Spleen (tissue), 11 donors: ENCODE measurements at regions not wholly inside any gene's neighbourhood (a gene's known extent, or its start where the extent isn't known, plus 50 kb on each side); places are given as distances from the start of the nearest gene placed in this dataset.

ENCODE experiments used
- DNase-seq: peaks from one replicate; pipeline ENCODE4 v3.0.0-alpha.2; 2020
- H3K27ac ChIP-seq, 8 donors: fragments of 200-600 bp; sonication (generic) in 7 of 8; 1 replicate in 4 of 8; 2 replicates in 4 of 8; pipeline versions ENCODE4 v1.5.0 to v1.8.0; 2016 to 2021; ENCODE audit warnings: inconsistent platforms in 4 of 8, mild to moderate bottlenecking in 4 of 8, moderate library complexity in 1 of 8
- H3K27me3 ChIP-seq, 7 donors: fragments of 200-600 bp; sonication (generic) in 6 of 7; replicated peaks in 1 of 7; 1 replicate in 4 of 7; 2 replicates in 3 of 7; pipeline versions ENCODE4 v1.5.0 to v1.8.0; 2016 to 2021; ENCODE audit warnings: inconsistent platforms in 3 of 7, mild to moderate bottlenecking in 1 of 7
- H3K36me3 ChIP-seq, 6 donors: fragments of 200-600 bp; sonication (generic) in 5 of 6; 1 replicate in 4 of 6; 2 replicates in 2 of 6; pipeline versions ENCODE4 v1.5.0 to v1.8.0; 2016 to 2021; ENCODE audit warnings: inconsistent platforms in 2 of 6
- H3K4me1 ChIP-seq, 6 donors: fragments of 200-600 bp; sonication (generic) in 5 of 6; 1 replicate in 3 of 6; 2 replicates in 3 of 6; pipeline versions ENCODE4 v1.5.0 to v1.8.0; 2016 to 2021; ENCODE audit warnings: inconsistent platforms in 3 of 6
- H3K4me3 ChIP-seq, 8 donors: fragments of 200-600 bp; sonication (generic) in 7 of 8; 1 replicate in 4 of 8; 2 replicates in 4 of 8; pipeline versions ENCODE4 v1.5.0 to v1.8.0; 2016 to 2021; ENCODE audit warnings: inconsistent platforms in 4 of 8, mild to moderate bottlenecking in 4 of 8, moderate library complexity in 2 of 8
- H3K9me3 ChIP-seq, 8 donors: fragments of 200-600 bp; sonication (generic) in 7 of 8; 1 replicate in 4 of 8; 2 replicates in 4 of 8; pipeline versions ENCODE4 v1.5.0 to v1.8.0; 2016 to 2021; ENCODE audit warnings: inconsistent platforms in 4 of 8
- CTCF ChIP-seq, 11 experiments: fragments of 200-600 bp in 7 of 11; fragments of 450-650 bp in 4 of 11; sonication (generic) in 4 of 11; IDR thresholded peaks in 8 of 11; conservative IDR thresholded peaks in 3 of 11; 1 replicate in 7 of 11; 2 replicates in 4 of 11; pipeline versions ENCODE4 v1.4.0 to v1.8.0; 2016 to 2021; ENCODE audit warnings: antibody characterized with exemption in 11 of 11, inconsistent platforms in 4 of 11, mild to moderate bottlenecking in 1 of 11
- POLR2A ChIP-seq, 3 donors: fragments of 450-650 bp; IDR thresholded peaks; one replicate each; pipeline ENCODE4 v1.5.1; 2017; ENCODE audit warnings: antibody characterized with exemption in 3 of 3, mild to moderate bottlenecking in 1 of 3
- POLR2AphosphoS5 ChIP-seq, 3 donors: sonication (generic); formaldehyde crosslinking; IDR thresholded peaks; one replicate each; pipeline ENCODE4 v1.5.1; 2017; ENCODE audit warnings: antibody characterized with exemption in 3 of 3
- WGBS, 5 donors: extraction: QIAGEN DNeasy Blood & Tissue Kit in 3 of 5; methylation state at CpG; one replicate each; pipeline versions ENCODE4 v1.1.5 to v1.1.7; 2013 to 2018; 5-methylcytosine and 5-hydroxymethylcytosine counted together
- intact Hi-C: fragments of 100-400 bp; cut with DNase I; formaldehyde crosslinking; loops from one replicate; pipeline ENCODE4 v1.15.0; 2023; ENCODE audit warnings: low total_unique reads
- donor health status: healthy with polysubstance abuse.
- donor health status: DM: no; HTN: no; CAD: no; lungs with moderate emphysema.
- donor health status: DM: no; HTN: no; CAD: no.
- donor health status: Bipolar disorder and iron deficiency.
- donor health status: healthy.
- donor health status: DM: no; HTN: no; CAD: no.
- donor health status: DM: yes; HTN: yes; CAD: no.

GRCh38 chr2:204346906-204347305 lies 198.4 kb upstream of the PARD3B start:
- no peak for DNase-seq
- Histone ChIP-seq H3K27me3 (no peaks in the 10 kb centered on the region), H3K4me1 (no peaks in the 10 kb centered on the region), H3K36me3 (no peaks in the 10 kb centered on the region), H3K27ac (no peak overlapping the region), H3K4me3 (no peak overlapping the region), H3K9me3 (peaks cover 0 to 3% (median 0%) of the 10 kb centered on the region in 8 donors)
- intact Hi-C loops = no loop called here
- TF ChIP-seq POLR2A (IDR thresholded peaks at IDR 0.05) = no peak
- WGBS, 5 donors = 84 to 91% (median 87%) methylated on average over 3 of the region's 3 CpGs

- no peak for TF ChIP-seq POLR2A (IDR thresholded peaks at IDR 0.05)
- no peak for TF ChIP-seq POLR2AphosphoS5 (IDR thresholded peaks at IDR 0.05)
- TF ChIP-seq CTCF (IDR thresholded peaks at IDR 0.05 in 8 of 11, conservative IDR thresholded peaks at IDR 0.05 in 3 of 11) = no peak
- no peak overlapping the region for H3K4me3 ChIP-seq
- H3K36me3 ChIP-seq = no peaks in the 10 kb centered on the region
- no peak overlapping the region for H3K27ac ChIP-seq
- peaks cover 0 to 2% (median 0%) of the 10 kb centered on the region in 7 donors for H3K27me3 ChIP-seq
- intact Hi-C loops = no loop called here
- no peak for DNase-seq
- peaks cover 0 to under 1% (median 0%) of the 10 kb centered on the region in 8 donors for H3K9me3 ChIP-seq
- WGBS, 5 donors = 72 to 82% (median 77%) methylated on average over 4 of the region's 4 CpGs
- no peaks in the 10 kb centered on the region for H3K4me1 ChIP-seq
Observed at GRCh38 chr2:204353823-204354222, 191.5 kb upstream of the PARD3B start.

GRCh38 chr2:204354442-204354856 lies 190.8 kb upstream of the PARD3B start:
- no peaks in the 10 kb centered on the region for H3K4me1 ChIP-seq
- DNase-seq = no peak
- 70 to 93% (median 81%) methylated on average over 2 of the region's 2 CpGs for WGBS, 5 donors
- TF ChIP-seq POLR2A (IDR thresholded peaks at IDR 0.05) (no peak), POLR2AphosphoS5 (IDR thresholded peaks at IDR 0.05) (no peak), CTCF (IDR thresholded peaks at IDR 0.05 in 8 of 11, conservative IDR thresholded peaks at IDR 0.05 in 3 of 11) (no peak)
- no peak overlapping the region for H3K27ac ChIP-seq
- no peaks in the 10 kb centered on the region for H3K9me3 ChIP-seq
- intact Hi-C loops = no loop called here
- H3K36me3 ChIP-seq = no peaks in the 10 kb centered on the region
- H3K27me3 ChIP-seq = peaks cover 0 to 2% (median 0%) of the 10 kb centered on the region in 7 donors
- H3K4me3 ChIP-seq = no peak overlapping the region

- Histone ChIP-seq H3K36me3 (no peaks in the 10 kb centered on the region), H3K27me3 (peaks cover 0 to 2% (median 0%) of the 10 kb centered on the region in 7 donors), H3K4me1 (no peaks in the 10 kb centered on the region), H3K27ac (no peak overlapping the region), H3K4me3 (no peak overlapping the region), H3K9me3 (no peaks in the 10 kb centered on the region)
- 62 to 86% (median 75%) methylated on average over 1 of the region's 1 CpG for WGBS, 5 donors
- intact Hi-C loops = no loop called here
- TF ChIP-seq POLR2A (IDR thresholded peaks at IDR 0.05) (no peak), CTCF (IDR thresholded peaks at IDR 0.05 in 8 of 11, conservative IDR thresholded peaks at IDR 0.05 in 3 of 11) (no peak), POLR2AphosphoS5 (IDR thresholded peaks at IDR 0.05) (no peak)
- DNase-seq = no peak
Observed at GRCh38 chr2:204355688-204356087, 189.6 kb upstream of the PARD3B start.

GRCh38 chr2:204356151-204356641 lies 189.1 kb upstream of the PARD3B start:
- no peaks in the 10 kb centered on the region for H3K36me3 ChIP-seq
- no peak overlapping the region for H3K4me3 ChIP-seq
- WGBS, 5 donors = 72 to 88% (median 72%) methylated on average over 4 of the region's 4 CpGs
- no peak for TF ChIP-seq CTCF (IDR thresholded peaks at IDR 0.05 in 8 of 11, conservative IDR thresholded peaks at IDR 0.05 in 3 of 11)
- no peak for TF ChIP-seq POLR2A (IDR thresholded peaks at IDR 0.05)
- TF ChIP-seq POLR2AphosphoS5 (IDR thresholded peaks at IDR 0.05) = no peak
- peaks cover 0 to 2% (median 0%) of the 10 kb centered on the region in 7 donors for H3K27me3 ChIP-seq
- DNase-seq = no peak
- no peaks in the 10 kb centered on the region for H3K4me1 ChIP-seq
- H3K9me3 ChIP-seq = no peaks in the 10 kb centered on the region
- intact Hi-C loops = no loop called here
- no peak overlapping the region for H3K27ac ChIP-seq
